Ureter (tissue), 1 donor: ENCODE measurements at regions not wholly inside any gene's neighbourhood (a gene's known extent, or its start where the extent isn't known, plus 50 kb on each side); places are given as distances from the start of the nearest gene placed in this dataset.
"Not testable (repeated sequence)": the region's sequence is repeated elsewhere in the genome, so short reads cannot be mapped to it uniquely, and the experiment has no call there.

Experiments used
- DNase-seq: peaks from one replicate; pipeline ENCODE4 v3.0.0-alpha.2; 2020; ENCODE audit warnings: low spot score
- donor health status: DM: yes; HTN: yes; CAD: no.

DNA sequence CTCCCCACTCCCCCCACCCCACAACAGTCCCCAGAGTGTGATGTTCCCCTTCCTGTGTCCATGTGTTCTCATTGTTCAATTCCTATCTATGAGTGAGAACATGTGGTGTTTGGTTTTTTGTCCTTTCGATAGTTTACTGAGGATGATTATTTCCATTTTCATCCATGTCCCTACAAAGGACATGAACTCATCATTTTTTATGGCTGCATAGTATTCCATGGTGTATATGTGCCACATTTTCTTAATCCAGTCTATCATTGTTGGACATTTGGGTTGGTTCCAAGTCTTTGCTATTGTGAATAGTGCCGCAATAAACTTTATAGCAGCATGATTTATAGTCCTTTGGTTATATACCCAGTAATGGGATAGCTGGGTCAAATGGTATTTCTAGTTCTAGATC is 106.6 kb upstream of the WIPF3 start:
- DNase-seq: not testable (repeated sequence)

DNA sequence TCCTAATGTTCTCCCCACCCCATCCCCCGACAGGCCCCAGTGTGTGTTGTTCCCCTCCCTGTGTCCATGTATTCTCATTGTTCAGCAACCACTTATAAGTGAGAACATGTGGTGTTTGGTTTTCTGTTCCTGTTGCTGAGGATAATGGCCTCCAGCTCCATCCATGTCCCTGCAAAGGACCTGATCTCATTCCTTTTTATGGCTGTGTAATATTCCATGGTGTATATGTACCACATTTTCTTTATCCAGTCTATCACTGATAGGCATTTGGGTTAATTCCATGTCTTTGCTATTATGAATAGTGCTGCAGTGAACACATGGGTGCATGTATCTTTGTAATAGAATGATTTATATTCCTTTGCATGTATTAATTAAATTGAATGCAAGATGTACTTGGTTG is 104.8 kb upstream of the WIPF3 start:
- not testable (repeated sequence) for DNase-seq

DNA sequence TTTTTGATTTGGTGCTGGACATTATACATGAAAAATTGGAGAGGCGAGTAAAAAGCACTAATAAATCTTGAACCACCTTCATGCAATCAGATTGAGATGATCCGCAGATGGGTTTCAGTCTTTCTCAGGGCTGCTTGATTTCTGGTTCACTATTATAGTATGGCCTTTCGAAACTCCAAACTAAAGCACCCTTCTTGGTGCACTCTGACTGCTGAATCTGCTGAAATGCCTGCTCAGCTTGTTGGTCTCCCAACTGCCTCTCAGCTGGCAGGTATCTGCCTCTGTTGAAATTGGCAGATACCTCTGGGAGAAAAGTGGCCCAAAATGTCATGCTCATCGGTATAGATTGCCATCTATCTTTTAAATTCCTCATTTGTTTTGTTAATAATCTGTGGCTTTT is 102.5 kb upstream of the WIPF3 start:
- not testable (repeated sequence) for DNase-seq

DNA sequence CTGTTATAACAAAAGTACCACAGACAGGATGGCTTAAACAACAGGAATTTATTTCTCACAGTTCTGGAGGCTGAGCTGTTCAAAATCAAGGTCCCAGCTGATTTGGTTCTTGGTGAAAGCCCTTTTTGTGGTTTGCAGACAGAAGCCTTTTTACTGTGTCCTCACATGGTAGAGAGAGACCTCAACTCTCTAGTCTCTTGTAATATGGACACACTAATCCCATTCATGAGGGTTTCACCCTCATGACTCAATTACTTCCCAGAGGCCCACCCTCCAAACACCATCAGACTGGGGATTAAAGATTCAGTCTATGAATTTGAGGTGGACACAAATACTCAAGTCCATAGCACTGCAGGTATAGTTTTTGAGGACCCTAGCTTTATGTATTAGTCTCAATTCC is 97.3 kb upstream of the WIPF3 start:
- not testable (repeated sequence) for DNase-seq

DNA sequence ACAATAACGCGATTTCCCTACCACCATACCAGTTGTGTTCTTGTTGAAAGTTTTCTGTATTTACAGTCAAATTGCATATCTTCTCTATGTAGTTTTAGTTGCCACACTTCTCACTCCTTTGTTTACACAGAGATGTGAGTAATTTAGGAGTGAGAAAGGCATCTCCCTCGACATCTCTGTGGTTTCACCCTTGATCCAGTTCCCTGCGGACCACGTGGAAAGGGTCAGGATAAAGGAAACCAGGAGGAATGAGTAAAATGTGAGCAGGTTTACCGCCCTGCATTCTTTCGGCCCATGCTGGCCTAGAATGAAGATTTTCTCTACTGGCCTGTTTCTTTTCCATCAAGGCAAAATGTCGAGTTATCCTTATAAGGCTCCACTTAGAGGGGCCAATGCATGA is 83.2 kb upstream of the WIPF3 start:
- not testable (repeated sequence) for DNase-seq

DNA sequence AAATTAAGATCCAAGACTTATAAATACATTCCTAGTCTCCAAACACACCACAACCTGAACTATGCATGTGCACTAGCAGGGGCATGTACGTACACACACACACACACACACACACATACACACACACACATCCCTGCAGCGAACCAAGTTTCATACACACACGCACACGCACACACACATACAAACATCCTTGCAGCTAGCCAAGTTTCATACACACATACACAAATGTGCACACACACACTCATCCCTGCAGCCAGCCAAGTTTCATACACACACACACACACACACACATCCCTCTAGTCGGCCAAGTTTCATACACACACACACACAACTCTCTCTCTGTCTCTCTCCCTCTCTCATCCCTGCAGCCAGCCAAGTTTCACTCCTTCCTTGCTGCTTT is 82.7 kb upstream of the WIPF3 start:
- no peak for DNase-seq

DNA sequence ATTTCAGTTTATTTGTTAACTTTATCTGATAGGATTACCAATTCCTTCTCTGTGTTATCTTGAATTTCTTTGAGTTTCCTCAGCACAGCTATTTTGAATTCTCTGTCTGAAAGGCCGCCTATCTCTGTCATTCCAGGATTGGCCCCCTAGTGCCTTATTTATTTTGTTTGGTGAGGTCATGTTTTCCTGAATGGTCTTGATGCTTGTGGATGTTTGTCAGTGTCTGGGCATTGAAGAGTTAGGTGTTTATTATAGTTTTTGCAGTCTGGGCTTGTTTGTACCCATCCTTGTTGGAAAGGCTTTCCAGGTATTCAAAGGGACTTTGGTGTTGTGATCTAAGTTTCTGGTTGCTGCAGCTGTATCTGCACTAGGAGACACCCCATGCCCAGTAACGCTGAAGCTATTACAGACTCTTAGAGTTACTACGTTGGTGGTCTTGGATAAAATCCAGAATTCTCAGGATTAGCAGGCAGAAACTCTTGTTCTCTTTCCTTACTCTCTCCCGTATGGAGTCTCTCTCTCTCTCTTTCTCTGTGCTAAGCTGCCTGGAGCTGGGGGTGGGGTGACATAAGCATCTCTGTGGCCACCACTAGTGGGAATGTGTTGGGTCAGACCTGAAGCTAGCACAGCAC is 76.7 kb upstream of the WIPF3 start:
- not testable (repeated sequence) for DNase-seq

DNA sequence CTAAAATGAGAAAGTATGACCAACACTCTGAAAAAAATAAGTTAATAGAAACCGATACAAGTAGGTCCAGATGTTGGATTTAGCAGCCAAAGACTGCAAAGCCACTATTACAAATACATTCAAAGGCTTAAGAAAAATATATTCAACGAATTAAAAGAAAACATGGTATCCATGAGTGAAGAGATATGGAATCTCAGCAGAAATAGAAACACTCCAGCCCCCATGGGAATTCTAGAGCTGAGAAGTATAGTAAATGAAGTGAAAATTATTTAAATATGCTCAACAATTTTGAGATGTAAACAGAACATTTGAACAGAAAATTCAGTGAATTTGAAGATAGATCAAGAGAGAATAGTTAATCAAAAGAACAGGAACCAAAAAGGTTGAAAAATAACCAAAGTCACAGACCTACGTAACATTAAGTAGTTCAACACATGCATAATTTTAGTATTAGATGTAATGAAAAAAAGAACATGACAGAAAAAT is 72.0 kb upstream of the WIPF3 start:
- DNase-seq: no peak

DNA sequence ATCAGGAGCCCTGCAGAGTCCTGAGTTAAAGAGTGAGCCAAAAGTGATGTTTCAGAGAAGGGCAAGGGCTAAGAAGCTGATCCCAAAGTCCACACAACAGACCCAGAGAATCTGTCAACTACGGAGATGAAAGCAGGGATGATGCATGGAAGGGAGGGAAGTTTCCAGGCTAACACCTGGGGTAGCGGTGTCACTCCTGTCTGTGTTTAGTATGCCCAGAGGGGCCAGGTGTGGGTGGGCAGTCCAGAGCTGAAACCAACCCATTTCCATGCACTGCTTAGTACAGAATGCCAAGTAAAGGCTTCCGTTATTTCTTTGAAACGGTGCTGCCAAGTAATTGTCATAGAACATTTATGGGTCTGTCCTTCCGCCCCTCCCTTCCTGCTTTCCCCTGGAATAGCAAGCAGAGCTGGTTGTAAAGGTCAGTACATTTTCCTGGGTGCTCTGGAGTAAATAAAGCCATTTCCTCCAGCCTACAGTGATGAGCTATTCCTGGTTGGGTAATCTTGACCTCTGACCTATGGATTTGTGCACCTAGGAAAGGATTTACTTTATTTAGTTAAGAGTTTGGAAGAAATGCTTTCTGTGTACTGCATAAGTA is 58.6 kb upstream of the WIPF3 start:
- DNase-seq: not testable (repeated sequence)

DNA sequence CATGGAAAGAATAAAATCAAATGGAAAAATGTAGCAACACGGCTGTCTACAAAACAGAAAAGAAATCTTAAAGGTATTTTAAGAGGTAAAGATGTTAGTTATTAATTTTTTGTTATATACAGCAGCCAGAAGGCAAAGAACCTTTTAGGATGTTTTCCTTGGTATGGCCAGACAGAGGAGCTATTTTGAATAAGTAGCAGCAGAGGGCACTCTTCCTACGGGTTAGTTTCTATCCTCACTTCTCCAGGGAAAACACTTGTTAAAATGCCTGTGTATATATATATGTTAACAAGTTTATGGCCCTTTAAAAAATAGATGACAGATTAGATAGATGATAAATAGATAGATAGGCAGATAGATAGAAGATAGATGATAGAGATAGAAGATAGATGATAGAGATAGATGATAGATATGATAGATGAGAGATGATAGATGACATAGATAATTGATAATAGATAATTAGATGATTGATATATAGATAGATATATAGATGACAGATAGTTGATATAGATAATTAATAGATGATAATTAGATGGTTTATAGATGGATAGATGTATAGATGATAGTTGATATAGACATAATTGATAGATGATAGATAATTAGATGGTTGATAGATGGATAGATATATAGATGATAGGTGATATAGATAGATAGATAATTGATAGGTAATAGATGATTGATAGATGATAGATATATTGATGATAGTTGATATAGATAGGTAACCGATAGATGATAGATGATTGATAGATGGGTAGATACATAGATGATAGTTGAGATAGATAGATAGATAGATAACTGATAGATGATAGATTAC is 57.8 kb upstream of the WIPF3 start:
- no peak for DNase-seq

DNA sequence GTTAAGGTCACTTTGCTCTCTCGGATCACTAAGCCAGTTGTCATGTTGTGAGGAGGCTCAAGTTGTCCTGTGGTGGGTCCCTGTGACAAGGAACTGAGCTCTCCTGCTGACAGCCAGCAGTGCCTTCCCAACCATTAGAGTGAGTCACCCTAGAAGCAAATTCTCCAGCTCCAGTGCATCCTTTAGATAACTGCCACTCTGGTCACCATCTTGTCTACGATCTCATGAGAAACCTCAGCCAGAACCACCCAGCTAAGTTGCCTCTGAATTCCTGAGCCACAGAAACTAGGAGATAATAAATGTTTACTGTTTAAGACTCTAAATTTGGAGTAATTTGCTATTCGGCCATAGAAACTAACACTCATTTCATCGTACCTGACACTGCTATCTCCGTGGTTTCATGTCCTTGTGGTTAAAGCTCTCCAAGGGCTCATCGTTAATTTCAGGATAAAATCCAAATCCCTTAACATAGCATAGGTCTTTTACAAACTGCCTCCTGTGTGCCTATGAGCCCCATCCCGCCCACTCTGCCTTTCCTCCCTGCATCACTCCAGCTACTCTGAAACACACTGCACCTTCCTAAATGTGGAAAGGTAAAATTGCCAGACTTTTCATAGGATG is 56.5 kb upstream of the WIPF3 start:
- no peak for DNase-seq

DNA sequence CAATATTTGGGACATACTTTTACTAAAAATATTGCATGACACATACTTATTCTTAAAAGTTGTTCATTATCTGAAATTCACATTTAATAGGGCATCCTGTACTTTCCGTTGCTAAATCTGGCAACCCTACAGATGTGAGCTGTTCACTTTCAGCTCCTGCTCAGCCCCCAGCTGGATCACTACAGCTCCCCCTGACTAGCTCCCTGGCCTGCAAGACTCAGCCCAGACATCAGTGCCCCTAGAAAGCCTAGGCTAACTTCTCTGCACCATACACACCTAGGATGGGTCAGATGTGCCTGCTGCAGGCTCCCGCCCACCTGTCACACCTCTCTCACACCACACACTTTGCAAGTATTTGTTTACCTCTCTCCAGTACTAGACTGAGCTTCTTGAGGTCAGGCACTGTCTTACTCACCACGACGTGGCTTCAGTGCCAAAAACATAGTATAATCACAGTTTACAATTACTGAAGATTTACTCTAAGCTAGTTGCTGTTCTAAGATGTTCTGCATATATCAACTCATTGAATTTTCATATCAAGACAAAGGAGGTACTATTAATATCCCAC is 55.9 kb upstream of the WIPF3 start:
- not testable (repeated sequence) for DNase-seq

DNA sequence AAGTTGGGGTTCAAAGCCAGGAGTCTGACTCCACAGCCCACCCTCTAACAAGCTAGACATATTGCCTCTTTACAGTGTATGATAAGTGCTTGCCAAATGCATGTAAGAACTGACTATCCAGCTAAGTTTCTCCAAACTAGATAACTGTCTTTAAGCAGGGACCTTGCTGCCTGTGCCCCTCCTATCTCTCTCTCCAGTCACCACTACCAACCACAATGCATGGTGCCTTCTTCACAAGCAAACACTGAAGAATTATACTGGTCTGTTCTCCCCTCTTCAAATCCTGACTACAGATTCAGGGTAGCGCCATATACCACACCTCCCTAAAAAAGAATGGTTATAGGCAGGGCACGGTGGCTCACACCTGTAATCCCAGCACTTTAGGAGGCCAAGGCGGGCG is 55.3 kb upstream of the WIPF3 start:
- not testable (repeated sequence) for DNase-seq

DNA sequence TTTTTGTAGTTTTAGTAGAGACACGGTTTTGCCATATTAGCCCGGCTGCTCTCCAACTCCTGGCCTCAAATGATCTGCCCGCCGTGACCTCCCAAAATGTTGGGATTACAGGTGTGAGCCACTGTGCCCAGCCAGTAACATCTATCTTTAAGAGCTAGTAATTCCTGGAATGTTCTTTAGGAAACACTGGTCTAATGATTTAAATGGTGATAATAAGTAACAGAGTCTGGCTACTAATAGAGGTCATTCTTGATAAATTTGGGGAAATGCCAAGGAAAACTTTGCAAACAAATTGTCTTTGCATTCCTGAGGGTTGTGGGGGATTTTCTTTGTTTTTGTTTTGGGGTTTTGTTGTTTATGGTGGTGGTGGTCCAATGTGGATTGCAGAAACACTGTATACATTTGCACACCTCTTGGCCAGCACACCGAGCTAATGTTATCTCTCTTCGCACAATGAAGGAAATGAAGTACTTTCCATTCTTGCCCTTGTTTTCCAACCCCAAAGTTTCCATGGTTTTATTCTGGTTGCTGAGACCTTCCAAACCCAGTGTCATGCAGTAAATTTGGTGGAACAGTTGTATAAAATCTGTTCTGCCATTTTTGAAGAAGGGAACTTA is 51.3 kb upstream of the WIPF3 start:
- DNase-seq: no peak
